MCF 10A (cell line): ENCODE measurements at regions not wholly inside any gene's neighbourhood (a gene's known extent, or its start where the extent isn't known, plus 50 kb on each side); places are given as distances from the start of the nearest gene placed in this dataset.
A peak's percentile ranks its signal among the peaks of the same experiment; 100 is the strongest.

ENCODE experiments used
- BruUV-seq: library from RNA; stranded (reverse); fragments of 400-500 nt; replicated peaks from 2 replicates; lab custom pipeline; 2021; lab: Mats Ljungman, UMichigan
- CTCF ChIA-PET: fragments of 300-600 bp; sonication (Branson Sonifier 250); formaldehyde crosslinking; extraction: SDS; loops from one replicate; lab custom pipeline; 2021; ENCODE audit warnings: antibody characterized with exemption, inconsistent platforms; lab: Yijun Ruan, JAX
- POLR2A ChIA-PET: fragments of 300-600, 350-650 bp; sonication (Branson Sonifier 250); formaldehyde crosslinking; extraction: SDS; loops from one replicate; lab custom pipeline; 2020; ENCODE audit warnings: antibody characterized with exemption, inconsistent platforms; lab: Yijun Ruan, JAX
- DNase-seq: peaks from one replicate; pipeline ENCODE4 v3.0.0-alpha.2; 2018; ENCODE audit not compliant: unreplicated experiment
- H3K27ac Mint-ChIP-seq: one replicate; pipeline ENCODE4 v1.8.0; 2022; ENCODE audit warnings: mild to moderate bottlenecking, low read depth, mixed read lengths; ENCODE audit not compliant: unreplicated experiment
- H3K27me3 Mint-ChIP-seq: one replicate; pipeline ENCODE4 v1.8.0; 2022; ENCODE audit warnings: mixed read lengths; ENCODE audit not compliant: insufficient read depth, unreplicated experiment
- H3K36me3 Mint-ChIP-seq: one replicate; pipeline ENCODE4 v1.8.0; 2022; ENCODE audit warnings: mild to moderate bottlenecking, moderate library complexity, mixed read lengths; ENCODE audit not compliant: insufficient read depth, unreplicated experiment
- H3K4me1 Mint-ChIP-seq: one replicate; pipeline ENCODE4 v1.8.0; 2022; ENCODE audit warnings: mixed read lengths; ENCODE audit not compliant: insufficient read depth, unreplicated experiment
- H3K4me3 Mint-ChIP-seq: one replicate; pipeline ENCODE4 v1.8.0; 2022; ENCODE audit warnings: mild to moderate bottlenecking, moderate library complexity, mixed read lengths; ENCODE audit not compliant: unreplicated experiment
- H3K9me3 Mint-ChIP-seq: one replicate; pipeline ENCODE4 v1.8.0; 2022; ENCODE audit warnings: mixed read lengths; ENCODE audit not compliant: unreplicated experiment
- CTCF ChIP-seq: fragments of 200-600 bp; IDR thresholded peaks from one replicate; pipeline ENCODE4 v1.8.0; 2022; ENCODE audit warnings: antibody characterized with exemption, mild to moderate bottlenecking; ENCODE audit not compliant: unreplicated experiment
- intact Hi-C: fragments of 100-400 bp; cut with micrococcal nuclease; formaldehyde crosslinking; loops from 2 replicates; pipeline ENCODE4 v1.14.1; 2022

- ChIA-PET CTCF (no interaction called here), POLR2A (interaction anchor here (0.6 kb wide), 1 partner anchor 86 kb away, joined by 3 read pairs; no protein-coding TSS in a partner anchor)
- no peak for TF ChIP-seq CTCF
- Mint-ChIP-seq H3K9me3 (no peaks in the 10 kb centered on the region), H3K36me3 (no peaks in the 10 kb centered on the region), H3K27me3 (no peaks in the 10 kb centered on the region), H3K4me3 (no peak overlapping the region), H3K27ac (no peak overlapping the region), H3K4me1 (no peaks in the 10 kb centered on the region)
- BruUV-seq: no TSS peak
- intact Hi-C loops: no loop called here
- peak; percentile 38 for DNase-seq
Observed at GRCh38 chr13:65264066-65264465, 1966.1 kb downstream of the PCDH9 start.

GRCh38 chr13:65260946-65261891 is 1968.9 kb downstream of the PCDH9 start:
- Mint-ChIP-seq H3K36me3 (no peaks in the 10 kb centered on the region), H3K4me1 (no peaks in the 10 kb centered on the region), H3K27me3 (no peaks in the 10 kb centered on the region), H3K9me3 (no peaks in the 10 kb centered on the region), H3K4me3 (no peak overlapping the region), H3K27ac (no peak overlapping the region)
- DNase-seq: no peak
- ChIA-PET CTCF (no interaction called here), POLR2A (interaction anchor here (1.1 kb wide), 1 partner anchor 15 kb away, joined by 3 read pairs; no protein-coding TSS in a partner anchor)
- BruUV-seq: no TSS peak
- intact Hi-C loops: no loop called here
- no peak for TF ChIP-seq CTCF

- CTCF ChIA-PET: no interaction called here
- POLR2A ChIA-PET: no interaction called here
- DNase-seq: no peak
- no peak for TF ChIP-seq CTCF
- Mint-ChIP-seq H3K4me3 (no peak overlapping the region), H3K9me3 (peaks cover 16% of the 10 kb centered on the region), H3K36me3 (no peaks in the 10 kb centered on the region), H3K27ac (no peak overlapping the region), H3K4me1 (peaks cover 6% of the 10 kb centered on the region), H3K27me3 (no peaks in the 10 kb centered on the region)
- intact Hi-C loops: no loop called here
- no TSS peak for BruUV-seq
Observed at GRCh38 chr13:65240773-65241172, 1989.4 kb downstream of the PCDH9 start.

GRCh38 chr13:65236841-65237418 is 1993.2 kb downstream of the PCDH9 start:
- Mint-ChIP-seq H3K4me3 (no peak overlapping the region), H3K27ac (no peak overlapping the region), H3K9me3 (peaks cover 8% of the 10 kb centered on the region), H3K27me3 (no peaks in the 10 kb centered on the region), H3K36me3 (no peaks in the 10 kb centered on the region), H3K4me1 (no peaks in the 10 kb centered on the region)
- TF ChIP-seq CTCF: no peak
- ChIA-PET CTCF (no interaction called here), POLR2A (no interaction called here)
- intact Hi-C loops: no loop called here
- no peak for DNase-seq
- no TSS peak for BruUV-seq
